Panc1 (cell line): ENCODE measurements at regions not wholly inside any gene's neighbourhood (a gene's known extent, or its start where the extent isn't known, plus 50 kb on each side); places are given as distances from the start of the nearest gene placed in this dataset.

Experiments used
- ATAC-seq: fragments of 200-7000 bp; cut with Tn5 transposase; 2 replicates; pipeline ENCODE4 v1.9.1; 2020; ENCODE audit warnings: mild to moderate bottlenecking, moderate library complexity
- BruUV-seq: library from RNA; stranded (reverse); fragments of 400-500 nt; replicated peaks from 2 replicates; lab custom pipeline; 2021; lab: Mats Ljungman, UMichigan
- CTCF ChIA-PET: fragments of 300-600 bp; sonication (Branson Sonifier 250); formaldehyde crosslinking; loops from one replicate; lab custom pipeline; 2022; ENCODE audit warnings: antibody characterized with exemption; lab: Charles Lee
- POLR2A ChIA-PET: fragments of 300-600 bp; sonication (Branson Sonifier 250); formaldehyde crosslinking; loops from one replicate; lab custom pipeline; 2022; ENCODE audit warnings: antibody characterized with exemption; lab: Charles Lee
- DNase-seq: peaks from one replicate; pipeline ENCODE4 v3.0.0-alpha.2; 2010; ENCODE audit warnings: low read depth, low spot score
- H3K27ac ChIP-seq: 2 replicates; pipeline ENCODE4 v1.5.1; 2011; ENCODE audit warnings: mild to moderate bottlenecking, low read length, inconsistent platforms
- H3K27me3 ChIP-seq: fragments of 200-500 bp; sonication (Bioruptor generic); 2 replicates; pipeline ENCODE4 v1.6.0; 2014; ENCODE audit warnings: low read length, inconsistent platforms; ENCODE audit not compliant: control insufficient read depth, insufficient read depth
- H3K36me3 ChIP-seq: fragments of 200-500 bp; sonication (Bioruptor generic); 2 replicates; pipeline ENCODE4 v1.5.1; 2014; ENCODE audit warnings: inconsistent platforms, mild to moderate bottlenecking, low read length, moderate library complexity; ENCODE audit not compliant: control insufficient read depth, insufficient read depth
- H3K4me1 ChIP-seq: 2 replicates; pipeline ENCODE4 v1.5.1; 2011; ENCODE audit warnings: inconsistent platforms, mild to moderate bottlenecking, low read length, moderate library complexity; ENCODE audit not compliant: control insufficient read depth, insufficient read depth
- H3K4me3 ChIP-seq, 2 experiments: 2 replicates each; pipeline ENCODE4 v1.5.1; 2011 to 2012; ENCODE audit warnings: low read depth in 2 of 2, low read length in 2 of 2, mild to moderate bottlenecking in 2 of 2, inconsistent platforms in 1 of 2, moderate library complexity in 1 of 2
- H3K9me3 ChIP-seq: fragments of 200-500 bp; sonication (Bioruptor generic); 2 replicates; pipeline ENCODE4 v1.5.1; 2014; ENCODE audit warnings: low read depth, mild to moderate bottlenecking, inconsistent platforms, low read length, moderate library complexity; ENCODE audit not compliant: control insufficient read depth, insufficient read depth
- POLR2AphosphoS5 ChIP-seq: IDR thresholded peaks from 2 replicates; pipeline ENCODE4 v1.6.1; 2012; ENCODE audit warnings: mild to moderate bottlenecking, low read depth, low read length, moderate library complexity
- SIN3A ChIP-seq: IDR thresholded peaks from 2 replicates; pipeline ENCODE4 v1.6.1; 2012; ENCODE audit warnings: low read depth, mild to moderate bottlenecking, low read length, moderate library complexity, borderline replicate concordance; ENCODE audit not compliant: insufficient read depth
- TCF7L2 ChIP-seq: IDR thresholded peaks from 2 replicates; pipeline ENCODE4 v1.6.1; 2011; ENCODE audit warnings: mild to moderate bottlenecking, low read depth, low read length, inconsistent platforms
- in situ Hi-C: cut with HindIII; loops from 2 replicates; pipeline ENCODE4 v1.10.0; 2016; ENCODE audit warnings: low sequenced_read_pairs, low pct_unique_long_range_greater_than_20kb
- intact Hi-C: fragments of 100-400 bp; cut with micrococcal nuclease; formaldehyde crosslinking; loops from one replicate; pipeline ENCODE4 v1.10.0; 2022; ENCODE audit not compliant: unreplicated experiment
- TF ChIP-seq, protein P1 (sequence below), 2 experiments: IDR thresholded peaks; 2 replicates each; pipeline ENCODE4 v1.6.1; 2011 to 2012; ENCODE audit warnings: low read depth in 2 of 2, control low read depth in 1 of 2, low read length in 1 of 2, mild to moderate bottlenecking in 1 of 2, moderate library complexity in 1 of 2; ENCODE audit not compliant: insufficient read depth in 1 of 2
- TF ChIP-seq, protein P2 (sequence below): fragments of 450-650 bp; IDR thresholded peaks from 2 replicates; pipeline ENCODE4 v1.5.1; 2017; ENCODE audit warnings: mild to moderate bottlenecking

DNA sequence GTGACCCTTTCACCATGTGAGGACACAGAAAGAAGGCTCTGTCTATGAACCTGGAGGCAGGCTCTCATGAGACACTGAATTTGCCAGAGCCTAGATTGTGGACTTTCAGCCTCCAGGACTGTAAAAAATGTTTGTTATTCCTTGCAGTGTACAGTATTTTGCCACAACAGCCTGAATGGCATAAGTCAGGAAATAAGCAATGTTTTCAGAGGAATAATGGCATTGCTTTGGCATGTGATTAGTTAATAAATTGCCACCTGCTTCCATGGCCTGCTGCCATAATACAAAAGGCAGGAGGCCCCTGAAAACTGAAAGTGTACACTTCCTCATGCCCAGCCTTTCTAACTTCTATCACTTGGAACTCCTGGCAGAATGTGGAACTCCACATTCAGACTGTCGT is 408.1 kb downstream of the GADD45G start:
- intact Hi-C loops: no loop called here
- ATAC-seq (no peak), DNase-seq (no peak)
- POLR2A ChIA-PET: no interaction called here
- no peaks in the 10 kb centered on the region for H3K9me3 ChIP-seq
- in situ Hi-C loops: no loop called here
- H3K4me1 ChIP-seq: no peaks in the 10 kb centered on the region
- H3K27me3 ChIP-seq: no peaks in the 10 kb centered on the region
- H3K27ac ChIP-seq: no peak overlapping the region
- TF ChIP-seq, protein P1, sequence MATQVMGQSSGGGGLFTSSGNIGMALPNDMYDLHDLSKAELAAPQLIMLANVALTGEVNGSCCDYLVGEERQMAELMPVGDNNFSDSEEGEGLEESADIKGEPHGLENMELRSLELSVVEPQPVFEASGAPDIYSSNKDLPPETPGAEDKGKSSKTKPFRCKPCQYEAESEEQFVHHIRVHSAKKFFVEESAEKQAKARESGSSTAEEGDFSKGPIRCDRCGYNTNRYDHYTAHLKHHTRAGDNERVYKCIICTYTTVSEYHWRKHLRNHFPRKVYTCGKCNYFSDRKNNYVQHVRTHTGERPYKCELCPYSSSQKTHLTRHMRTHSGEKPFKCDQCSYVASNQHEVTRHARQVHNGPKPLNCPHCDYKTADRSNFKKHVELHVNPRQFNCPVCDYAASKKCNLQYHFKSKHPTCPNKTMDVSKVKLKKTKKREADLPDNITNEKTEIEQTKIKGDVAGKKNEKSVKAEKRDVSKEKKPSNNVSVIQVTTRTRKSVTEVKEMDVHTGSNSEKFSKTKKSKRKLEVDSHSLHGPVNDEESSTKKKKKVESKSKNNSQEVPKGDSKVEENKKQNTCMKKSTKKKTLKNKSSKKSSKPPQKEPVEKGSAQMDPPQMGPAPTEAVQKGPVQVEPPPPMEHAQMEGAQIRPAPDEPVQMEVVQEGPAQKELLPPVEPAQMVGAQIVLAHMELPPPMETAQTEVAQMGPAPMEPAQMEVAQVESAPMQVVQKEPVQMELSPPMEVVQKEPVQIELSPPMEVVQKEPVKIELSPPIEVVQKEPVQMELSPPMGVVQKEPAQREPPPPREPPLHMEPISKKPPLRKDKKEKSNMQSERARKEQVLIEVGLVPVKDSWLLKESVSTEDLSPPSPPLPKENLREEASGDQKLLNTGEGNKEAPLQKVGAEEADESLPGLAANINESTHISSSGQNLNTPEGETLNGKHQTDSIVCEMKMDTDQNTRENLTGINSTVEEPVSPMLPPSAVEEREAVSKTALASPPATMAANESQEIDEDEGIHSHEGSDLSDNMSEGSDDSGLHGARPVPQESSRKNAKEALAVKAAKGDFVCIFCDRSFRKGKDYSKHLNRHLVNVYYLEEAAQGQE (IDR thresholded peaks at IDR 0.05; ENCODE audit: insufficient read depth in 1 of 2, low read depth in 2 of 2, low read length in 1 of 2): no peak
- TF ChIP-seq SIN3A (no peak), POLR2AphosphoS5 (no peak), TCF7L2 (no peak)
- TF ChIP-seq, protein P2, sequence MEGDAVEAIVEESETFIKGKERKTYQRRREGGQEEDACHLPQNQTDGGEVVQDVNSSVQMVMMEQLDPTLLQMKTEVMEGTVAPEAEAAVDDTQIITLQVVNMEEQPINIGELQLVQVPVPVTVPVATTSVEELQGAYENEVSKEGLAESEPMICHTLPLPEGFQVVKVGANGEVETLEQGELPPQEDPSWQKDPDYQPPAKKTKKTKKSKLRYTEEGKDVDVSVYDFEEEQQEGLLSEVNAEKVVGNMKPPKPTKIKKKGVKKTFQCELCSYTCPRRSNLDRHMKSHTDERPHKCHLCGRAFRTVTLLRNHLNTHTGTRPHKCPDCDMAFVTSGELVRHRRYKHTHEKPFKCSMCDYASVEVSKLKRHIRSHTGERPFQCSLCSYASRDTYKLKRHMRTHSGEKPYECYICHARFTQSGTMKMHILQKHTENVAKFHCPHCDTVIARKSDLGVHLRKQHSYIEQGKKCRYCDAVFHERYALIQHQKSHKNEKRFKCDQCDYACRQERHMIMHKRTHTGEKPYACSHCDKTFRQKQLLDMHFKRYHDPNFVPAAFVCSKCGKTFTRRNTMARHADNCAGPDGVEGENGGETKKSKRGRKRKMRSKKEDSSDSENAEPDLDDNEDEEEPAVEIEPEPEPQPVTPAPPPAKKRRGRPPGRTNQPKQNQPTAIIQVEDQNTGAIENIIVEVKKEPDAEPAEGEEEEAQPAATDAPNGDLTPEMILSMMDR: no peak
- H3K36me3 ChIP-seq: no peaks in the 10 kb centered on the region
- H3K4me3 ChIP-seq: no peak overlapping the region
- CTCF ChIA-PET: no interaction called here
- BruUV-seq: no TSS peak

GRCh38 chr9:90013778-90014177 is 409.0 kb downstream of the GADD45G start:
- no peak for ATAC-seq

More at GRCh38 chr9:90013778-90014177, 409.0 kb downstream of the GADD45G start:
- ChIA-PET CTCF (no interaction called here), POLR2A (no interaction called here)
- no peak overlapping the region for H3K4me3 ChIP-seq
- in situ Hi-C loops: no loop called here
- H3K36me3 ChIP-seq: no peaks in the 10 kb centered on the region
- intact Hi-C loops: no loop called here
- no peaks in the 10 kb centered on the region for H3K9me3 ChIP-seq
- no TSS peak for BruUV-seq
- no peaks in the 10 kb centered on the region for H3K27me3 ChIP-seq
- no peak overlapping the region for H3K27ac ChIP-seq
- TF ChIP-seq, protein P1 (IDR thresholded peaks at IDR 0.05; ENCODE audit: insufficient read depth in 1 of 2, low read depth in 2 of 2, low read length in 1 of 2): no peak
- TF ChIP-seq, protein P2: no peak
- TF ChIP-seq POLR2AphosphoS5: no peak
- no peak for TF ChIP-seq SIN3A
- no peak for TF ChIP-seq TCF7L2
- H3K4me1 ChIP-seq: no peaks in the 10 kb centered on the region
- DNase-seq: no peak
